GM21515 (cell line): ENCODE measurements at regions not wholly inside any gene's neighbourhood (a gene's known extent, or its start where the extent isn't known, plus 50 kb on each side); places are given as distances from the start of the nearest gene placed in this dataset.

ENCODE experiments used
- ATAC-seq: cut with Tn5 transposase; IDR thresholded peaks from one replicate; pipeline ENCODE4 v1.9.1; 2021; ENCODE audit not compliant: unreplicated experiment

- ATAC-seq = no peak
Observed at GRCh38 chr4:24303926-24304325, 280.4 kb downstream of the DHX15 start.

GRCh38 chr4:24298911-24299310, 285.4 kb downstream of the DHX15 start:
- ATAC-seq = no peak

DNA sequence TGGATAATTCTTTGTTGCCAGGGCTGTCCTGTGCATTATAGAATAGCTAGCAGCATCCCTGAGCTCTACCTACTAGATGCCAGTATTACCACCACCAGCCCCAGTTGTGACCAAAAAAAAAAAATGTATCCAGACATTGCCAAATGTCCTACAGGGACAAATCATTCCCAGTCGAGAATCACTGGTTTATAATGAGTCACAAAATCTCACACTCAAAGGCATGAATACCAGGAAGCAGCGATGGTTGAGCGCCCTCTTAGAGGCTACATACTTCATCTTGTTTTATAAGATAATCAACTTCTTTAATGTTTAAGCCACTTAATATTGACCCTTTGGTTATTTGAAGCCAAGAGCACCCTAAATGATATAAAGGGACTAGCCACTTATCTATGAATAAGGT, 297.3 kb downstream of the DHX15 start:
- ATAC-seq = no peak

- ATAC-seq = no peak
Observed at GRCh38 chr4:24285759-24286158, 298.6 kb downstream of the DHX15 start.

DNA sequence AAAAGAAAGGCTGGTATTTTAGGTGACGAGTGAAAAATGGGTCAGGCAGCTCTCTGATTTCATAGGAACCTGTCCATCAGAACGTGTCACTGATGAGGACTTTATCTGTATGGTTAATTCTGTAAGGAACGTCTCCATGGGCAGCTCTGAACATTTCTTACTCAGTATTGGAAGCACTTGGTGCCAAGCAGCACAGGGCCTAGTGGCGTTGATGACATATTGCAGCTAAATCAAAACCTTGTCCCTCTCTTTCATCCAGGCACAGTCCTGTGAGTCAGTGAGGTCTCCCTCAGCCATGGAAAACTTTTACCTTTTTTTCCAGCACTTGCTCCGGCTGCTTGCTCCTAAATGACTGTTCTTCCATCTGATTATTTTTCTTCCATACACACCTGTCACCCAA, 301.9 kb downstream of the DHX15 start:
- no peak for ATAC-seq

GRCh38 chr4:24279911-24280375, 304.4 kb downstream of the DHX15 start:
- ATAC-seq = no peak

GRCh38 chr4:24279469-24279868, 304.9 kb downstream of the DHX15 start:
- no peak for ATAC-seq

DNA sequence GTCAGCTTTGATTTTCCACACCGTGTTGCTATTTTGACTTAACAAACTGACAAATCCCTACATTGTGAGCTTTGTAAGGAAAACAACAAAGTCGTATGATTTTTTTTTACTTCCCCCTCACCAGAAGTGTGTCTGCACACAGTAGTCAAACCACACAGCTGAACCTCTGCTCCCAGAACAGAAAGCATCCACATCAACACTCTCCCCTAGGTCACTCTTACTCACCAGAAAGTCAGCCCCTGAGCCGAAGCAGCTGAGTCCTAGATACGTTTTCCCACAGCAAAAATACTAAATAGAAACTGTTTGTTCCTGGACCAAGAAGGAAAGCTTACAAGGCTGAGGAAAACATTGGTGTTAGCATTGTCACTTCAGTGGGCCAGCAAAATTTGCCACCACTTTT, 305.7 kb downstream of the DHX15 start:
- ATAC-seq = no peak

- no peak for ATAC-seq
Observed at GRCh38 chr4:24274381-24274941, 309.9 kb downstream of the DHX15 start.

- ATAC-seq = no peak
Observed at GRCh38 chr4:24273136-24273535, 311.2 kb downstream of the DHX15 start.

GRCh38 chr4:24266951-24267722, 317.2 kb downstream of the DHX15 start:
- no peak for ATAC-seq

- ATAC-seq = no peak
Observed at GRCh38 chr4:24265989-24266388, 318.4 kb downstream of the DHX15 start.

- ATAC-seq = no peak
Observed at GRCh38 chr4:24262616-24263015, 321.7 kb downstream of the DHX15 start.

DNA sequence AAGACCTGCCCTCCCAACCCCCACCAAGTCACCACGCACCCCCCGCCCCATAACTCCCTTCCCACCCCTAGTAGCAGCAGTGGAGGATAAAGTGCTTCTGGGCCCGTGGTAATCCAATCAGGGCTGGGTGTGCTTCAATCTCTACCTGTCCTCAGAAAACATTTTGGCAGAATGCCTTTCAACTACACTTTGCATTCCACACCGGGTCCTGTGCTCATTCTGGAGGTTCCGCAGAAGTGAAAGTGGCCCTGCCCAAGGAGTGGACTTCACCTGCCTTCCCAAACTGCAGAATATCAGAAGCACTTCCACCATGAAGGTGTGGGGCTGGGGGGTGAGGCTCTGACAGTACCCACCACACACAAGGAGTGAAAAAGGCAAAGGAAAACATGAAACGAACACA, 322.3 kb downstream of the DHX15 start:
- ATAC-seq = no peak

GRCh38 chr4:24260923-24261564, 323.3 kb downstream of the DHX15 start:
- no peak for ATAC-seq

DNA sequence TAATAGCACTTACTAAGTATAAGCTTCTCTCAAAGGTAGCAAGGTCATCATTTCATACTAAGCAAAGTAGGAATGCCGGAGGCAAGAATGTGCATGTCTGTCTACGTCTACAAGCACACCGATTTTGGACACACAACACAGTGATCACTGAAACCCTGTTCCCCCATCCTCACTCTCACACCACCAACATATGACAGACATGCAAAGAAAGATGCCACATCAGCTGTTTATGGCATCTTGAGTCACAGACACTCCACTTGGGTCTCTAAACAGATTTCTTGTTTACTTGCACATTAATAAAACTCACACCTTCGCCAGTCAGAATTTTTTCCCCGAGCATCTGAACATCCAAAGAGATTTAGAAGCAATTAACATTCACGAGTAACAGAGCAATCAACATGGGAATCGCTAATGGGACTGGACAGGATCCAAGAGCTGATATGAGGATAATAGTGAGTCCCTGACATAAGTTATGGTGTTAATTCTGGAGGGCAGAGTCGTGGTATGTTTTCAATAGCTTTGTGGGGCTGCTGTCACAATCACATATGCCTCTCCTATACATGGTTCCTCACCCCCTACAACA, 324.1 kb downstream of the DHX15 start:
- no peak for ATAC-seq

GRCh38 chr4:24256547-24256946, 327.8 kb downstream of the DHX15 start:
- ATAC-seq = no peak

DNA sequence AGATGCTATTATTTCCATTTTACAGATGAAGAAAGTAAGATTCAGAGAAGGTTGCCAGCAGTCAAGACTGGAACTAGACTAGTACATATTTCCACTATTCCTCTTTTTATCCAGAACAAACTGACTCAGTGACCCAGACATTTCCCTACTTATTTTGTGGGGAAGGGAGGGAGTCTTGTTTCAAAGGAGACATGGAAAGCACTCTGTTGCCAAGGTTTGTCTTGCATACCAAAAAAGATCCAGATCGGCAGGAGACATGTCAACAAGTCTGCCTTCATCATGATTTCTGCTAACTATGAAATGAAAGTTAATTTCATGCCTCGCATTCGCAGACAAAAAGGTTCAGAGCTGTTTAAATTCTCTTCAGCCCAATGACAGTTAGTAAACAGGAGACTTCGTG, 328.3 kb downstream of the DHX15 start:
- no peak for ATAC-seq

DNA sequence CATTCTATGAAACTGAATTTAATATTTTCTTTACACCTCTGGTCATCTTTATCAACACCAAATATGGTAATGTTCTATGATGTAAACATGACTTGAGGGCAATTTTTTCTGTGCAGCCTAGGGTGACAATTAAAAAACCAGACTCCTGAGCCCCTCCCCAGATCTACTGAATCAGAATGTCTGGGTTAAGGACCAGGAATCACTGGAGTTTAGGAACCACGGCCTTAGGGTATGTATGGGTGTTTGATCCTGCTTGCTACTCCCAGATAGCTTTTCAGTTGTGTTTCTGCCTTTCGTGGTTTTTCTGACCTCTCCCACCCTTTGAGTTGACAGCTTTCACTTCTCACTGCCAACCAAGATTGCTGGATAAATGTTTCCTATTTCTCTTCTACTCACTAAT, 332.2 kb downstream of the DHX15 start:
- ATAC-seq = no peak

- no peak for ATAC-seq
Observed at GRCh38 chr4:24251589-24251988, 332.8 kb downstream of the DHX15 start.

- ATAC-seq = no peak
Observed at GRCh38 chr4:24249972-24250371, 334.4 kb downstream of the DHX15 start.
